MM.1S (cell line): ENCODE measurements at regions not wholly inside any gene's neighbourhood (a gene's known extent, or its start where the extent isn't known, plus 50 kb on each side); places are given as distances from the start of the nearest gene placed in this dataset.

Experiments
- DNase-seq: peaks from one replicate; pipeline ENCODE4 v3.0.0-alpha.2; 2015
- H2AFZ ChIP-seq: fragments of 300-600 bp; sonication (generic); 2 replicates; pipeline ENCODE4 v1.6.0; 2016; ENCODE audit warnings: antibody characterized with exemption, low read length
- H3F3A ChIP-seq: fragments of 300-600 bp; sonication (generic); 2 replicates; pipeline ENCODE4 v1.6.1; 2016; ENCODE audit warnings: mild to moderate bottlenecking, antibody characterized with exemption, low read length, moderate library complexity, mixed read lengths; ENCODE audit not compliant: insufficient read depth
- H3K27ac ChIP-seq: fragments of 300-600 bp; sonication (generic); 2 replicates; pipeline ENCODE4 v1.5.1; 2016; ENCODE audit warnings: mild to moderate bottlenecking, low read length
- H3K27me3 ChIP-seq: fragments of 300-600 bp; sonication (generic); replicated peaks from 2 replicates; pipeline ENCODE4 v1.6.0; 2016; ENCODE audit warnings: low read length; ENCODE audit not compliant: insufficient read depth
- H3K36me3 ChIP-seq: fragments of 300-600 bp; sonication (generic); replicated peaks from 2 replicates; pipeline ENCODE4 v1.6.1; 2016; ENCODE audit warnings: mild to moderate bottlenecking, low read length, mixed read lengths; ENCODE audit not compliant: insufficient read depth
- H3K4me1 ChIP-seq: fragments of 300-600 bp; sonication (generic); 2 replicates; pipeline ENCODE4 v1.6.1; 2016; ENCODE audit warnings: low read length, mixed read lengths
- H3K4me2 ChIP-seq: fragments of 300-600 bp; sonication (generic); 2 replicates; pipeline ENCODE4 v1.6.0; 2016; ENCODE audit warnings: low read depth, low read length
- H3K4me3 ChIP-seq: fragments of 300-600 bp; sonication (generic); 2 replicates; pipeline ENCODE4 v1.5.1; 2016; ENCODE audit warnings: low read length, mixed read lengths
- H3K79me2 ChIP-seq: fragments of 300-600 bp; sonication (generic); 2 replicates; pipeline ENCODE4 v1.6.1; 2016; ENCODE audit warnings: mixed run types, low read length, mixed read lengths
- H3K9ac ChIP-seq: fragments of 300-600 bp; sonication (generic); 2 replicates; pipeline ENCODE4 v1.6.1; 2016; ENCODE audit warnings: low read length, mixed read lengths
- H3K9me2 ChIP-seq: fragments of 300-600 bp; sonication (generic); replicated peaks from 2 replicates; pipeline ENCODE4 v1.6.1; 2016; ENCODE audit warnings: mild to moderate bottlenecking, low read length, mixed read lengths; ENCODE audit not compliant: insufficient read depth
- H3K9me3 ChIP-seq: fragments of 300-600 bp; sonication (generic); replicated peaks from 2 replicates; pipeline ENCODE4 v1.6.1; 2016; ENCODE audit warnings: mild to moderate bottlenecking, low read length, mixed read lengths; ENCODE audit not compliant: insufficient read depth
- H4K20me1 ChIP-seq: fragments of 300-600 bp; sonication (generic); 2 replicates; pipeline ENCODE4 v1.6.1; 2016; ENCODE audit warnings: mild to moderate bottlenecking, low read length, moderate library complexity, mixed read lengths; ENCODE audit not compliant: insufficient read depth
- EZH2 ChIP-seq: fragments of 300-600 bp; sonication (generic); optimal IDR thresholded peaks from 2 replicates; pipeline ENCODE3; 2017; ENCODE audit warnings: low read depth, mild to moderate bottlenecking, antibody characterized with exemption, low read length, mixed read lengths
- EZH2phosphoT487 ChIP-seq: fragments of 300-600 bp; sonication (generic); IDR thresholded peaks from 2 replicates; pipeline ENCODE4 v1.6.1; 2018; ENCODE audit warnings: antibody characterized with exemption, low read length
- TF ChIP-seq, protein P1 (sequence below): fragments of 300-600 bp; sonication (generic); IDR thresholded peaks from 2 replicates; pipeline ENCODE4 v1.5.1; 2016; ENCODE audit warnings: antibody characterized with exemption, low read length, mixed read lengths

DNA sequence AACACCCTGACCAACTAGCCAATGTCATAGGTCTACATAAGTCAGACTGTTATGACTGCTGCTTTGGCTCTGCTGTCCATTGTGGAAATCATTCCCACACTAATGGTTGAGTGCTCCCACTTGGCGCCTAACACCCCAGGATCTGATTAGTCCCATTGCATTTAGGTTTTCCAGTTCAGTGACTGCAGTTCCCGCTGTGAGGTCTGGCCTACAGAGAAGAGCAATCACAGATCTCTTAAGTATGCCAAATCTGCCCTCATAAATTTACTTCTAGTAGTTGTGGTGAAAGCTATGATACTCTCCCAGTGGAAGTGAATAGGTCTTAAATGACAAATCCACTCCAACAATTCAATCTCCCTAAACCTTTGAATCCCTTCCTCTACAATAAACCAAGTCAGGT is 77.3 kb upstream of the IL2 start:
- H2AFZ ChIP-seq, result no peak overlapping the region
- DNase-seq, result no peak
- no peak overlapping the region for H3K9ac ChIP-seq
- no peaks in the 10 kb centered on the region for H4K20me1 ChIP-seq
- no peaks in the 10 kb centered on the region for H3K9me2 ChIP-seq
- H3K4me2 ChIP-seq, result no peak overlapping the region
- H3F3A ChIP-seq, result no peaks in the 10 kb centered on the region
- H3K36me3 ChIP-seq, result no peaks in the 10 kb centered on the region
- H3K4me3 ChIP-seq, result no peak overlapping the region
- no peaks in the 10 kb centered on the region for H3K9me3 ChIP-seq
- H3K4me1 ChIP-seq, result no peaks in the 10 kb centered on the region
- H3K27ac ChIP-seq, result no peak overlapping the region
- TF ChIP-seq EZH2 (no peak), EZH2phosphoT487 (no peak)
- TF ChIP-seq, protein P1, sequence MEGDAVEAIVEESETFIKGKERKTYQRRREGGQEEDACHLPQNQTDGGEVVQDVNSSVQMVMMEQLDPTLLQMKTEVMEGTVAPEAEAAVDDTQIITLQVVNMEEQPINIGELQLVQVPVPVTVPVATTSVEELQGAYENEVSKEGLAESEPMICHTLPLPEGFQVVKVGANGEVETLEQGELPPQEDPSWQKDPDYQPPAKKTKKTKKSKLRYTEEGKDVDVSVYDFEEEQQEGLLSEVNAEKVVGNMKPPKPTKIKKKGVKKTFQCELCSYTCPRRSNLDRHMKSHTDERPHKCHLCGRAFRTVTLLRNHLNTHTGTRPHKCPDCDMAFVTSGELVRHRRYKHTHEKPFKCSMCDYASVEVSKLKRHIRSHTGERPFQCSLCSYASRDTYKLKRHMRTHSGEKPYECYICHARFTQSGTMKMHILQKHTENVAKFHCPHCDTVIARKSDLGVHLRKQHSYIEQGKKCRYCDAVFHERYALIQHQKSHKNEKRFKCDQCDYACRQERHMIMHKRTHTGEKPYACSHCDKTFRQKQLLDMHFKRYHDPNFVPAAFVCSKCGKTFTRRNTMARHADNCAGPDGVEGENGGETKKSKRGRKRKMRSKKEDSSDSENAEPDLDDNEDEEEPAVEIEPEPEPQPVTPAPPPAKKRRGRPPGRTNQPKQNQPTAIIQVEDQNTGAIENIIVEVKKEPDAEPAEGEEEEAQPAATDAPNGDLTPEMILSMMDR, result no peak
- no peaks in the 10 kb centered on the region for H3K27me3 ChIP-seq
- H3K79me2 ChIP-seq, result no peaks in the 10 kb centered on the region

DNA sequence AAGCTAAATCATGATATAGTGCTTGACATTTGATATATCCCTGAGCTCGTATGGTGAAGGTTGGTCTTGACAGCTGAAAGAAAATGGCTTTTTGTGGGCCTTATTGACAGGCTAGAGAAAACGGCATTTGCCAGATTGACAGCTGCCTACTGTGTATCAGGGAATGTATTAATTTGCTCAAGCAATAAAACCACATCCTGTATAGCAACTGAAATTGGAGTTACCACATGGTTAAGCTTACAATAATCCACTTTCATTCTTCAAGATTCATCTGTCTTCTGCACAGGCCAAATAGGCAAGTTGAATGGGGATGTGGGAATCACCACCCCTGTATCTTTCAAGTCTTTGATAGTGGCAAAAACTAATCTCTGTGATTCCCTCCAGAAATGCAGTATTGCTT is 76.2 kb upstream of the IL2 start:
- no peaks in the 10 kb centered on the region for H3K79me2 ChIP-seq
- no peaks in the 10 kb centered on the region for H3K9me2 ChIP-seq
- no peaks in the 10 kb centered on the region for H3F3A ChIP-seq
- no peak overlapping the region for H3K4me3 ChIP-seq
- no peak overlapping the region for H2AFZ ChIP-seq
- no peaks in the 10 kb centered on the region for H3K27me3 ChIP-seq
- H3K4me2 ChIP-seq, result no peak overlapping the region
- TF ChIP-seq, protein P1, result no peak
- TF ChIP-seq EZH2phosphoT487, result no peak
- no peak for TF ChIP-seq EZH2
- no peak for DNase-seq
- no peak overlapping the region for H3K9ac ChIP-seq
- no peak overlapping the region for H3K27ac ChIP-seq
- no peaks in the 10 kb centered on the region for H3K36me3 ChIP-seq
- H3K9me3 ChIP-seq, result no peaks in the 10 kb centered on the region
- no peaks in the 10 kb centered on the region for H4K20me1 ChIP-seq
- H3K4me1 ChIP-seq, result no peaks in the 10 kb centered on the region

DNA sequence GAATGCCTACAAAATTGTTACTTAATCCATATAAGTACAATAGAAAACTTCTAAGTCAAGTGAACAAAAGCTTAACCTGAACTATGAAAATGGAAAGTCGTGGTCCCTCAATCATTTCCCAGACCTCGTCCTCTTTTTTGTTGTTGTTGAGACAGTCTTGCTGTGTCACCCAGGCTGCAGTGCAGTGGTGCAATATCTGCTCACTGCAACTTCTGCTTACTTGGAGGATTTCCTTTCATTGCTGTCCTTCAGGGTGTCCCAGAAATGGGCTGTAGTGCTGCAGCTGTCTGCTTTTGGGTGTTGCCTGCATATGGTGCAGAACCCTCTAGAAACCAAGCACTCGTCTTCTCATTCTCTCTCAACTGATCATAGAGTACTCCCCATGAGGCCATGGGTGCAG is 75.0 kb upstream of the IL2 start:
- H4K20me1 ChIP-seq, result no peaks in the 10 kb centered on the region
- no peaks in the 10 kb centered on the region for H3K9me2 ChIP-seq
- H3K4me2 ChIP-seq, result no peak overlapping the region
- H3K4me3 ChIP-seq, result no peak overlapping the region
- H3K9ac ChIP-seq, result no peak overlapping the region
- H3K27me3 ChIP-seq, result no peaks in the 10 kb centered on the region
- H3K36me3 ChIP-seq, result no peaks in the 10 kb centered on the region
- H2AFZ ChIP-seq, result no peak overlapping the region
- no peak for TF ChIP-seq EZH2phosphoT487
- no peak for TF ChIP-seq EZH2
- TF ChIP-seq, protein P1, result no peak
- no peaks in the 10 kb centered on the region for H3K4me1 ChIP-seq
- no peak overlapping the region for H3K27ac ChIP-seq
- no peaks in the 10 kb centered on the region for H3F3A ChIP-seq
- no peaks in the 10 kb centered on the region for H3K79me2 ChIP-seq
- DNase-seq, result no peak
- H3K9me3 ChIP-seq, result no peaks in the 10 kb centered on the region
